ENCODE measurements at regions not wholly inside any gene's neighbourhood (a gene's known extent, or its start where the extent isn't known, plus 50 kb on each side); places are given as distances from the start of the nearest gene placed in this dataset.
"Not testable (repeated sequence)": the region's sequence is repeated elsewhere in the genome, so short reads cannot be mapped to it uniquely, and the experiment has no call there.

DNA sequence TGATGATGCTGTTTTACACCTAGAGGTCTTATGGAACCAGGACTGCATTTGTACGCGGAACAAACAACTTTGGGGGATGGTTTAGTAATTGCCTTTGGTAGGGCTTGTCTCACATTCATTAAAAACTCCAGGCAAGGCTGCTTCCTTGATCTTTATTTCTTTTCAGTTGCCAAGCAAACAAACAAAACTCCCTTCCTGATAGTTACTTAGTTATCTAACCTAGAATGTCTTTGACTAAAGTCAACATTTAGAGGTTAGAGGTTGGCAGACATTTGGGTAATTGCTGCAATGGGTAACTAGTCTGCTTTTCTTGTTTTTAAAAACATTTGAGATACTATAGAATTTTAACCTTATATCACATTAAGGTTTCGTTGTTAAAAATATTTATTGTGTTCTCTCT, 500.9 kb upstream of the PTBP2 start:
- ATAC-seq, result no peak
- intact Hi-C loops (cut with DNase I; ENCODE audit: low total_unique reads), result no loop called here
- in situ Hi-C loops (cut with MboI; ENCODE audit: low sequenced_read_pairs in 4 of 4), result no loop called here

DNA sequence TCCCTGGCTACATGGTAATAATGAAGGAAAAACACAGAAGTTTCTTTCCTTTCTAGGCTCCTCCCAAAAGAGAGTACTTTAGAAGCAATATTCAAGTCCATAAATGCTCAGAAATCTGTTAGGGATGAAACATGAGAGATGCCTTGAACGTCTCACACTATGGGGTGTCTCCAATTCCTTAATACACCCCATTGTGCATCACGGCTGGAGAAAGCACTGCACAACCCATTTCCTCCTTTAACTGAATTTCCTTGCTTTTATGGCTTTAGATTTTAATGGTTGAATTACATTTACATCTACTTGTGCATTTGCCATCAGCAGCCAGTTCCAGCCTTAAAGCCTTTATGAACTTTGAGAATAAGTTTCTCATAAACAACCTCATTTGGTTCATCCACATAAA, 498.9 kb upstream of the PTBP2 start:
- Histone ChIP-seq H3K4me1 (no peaks in the 10 kb centered on the region), H3K27me3 (no peaks in the 10 kb centered on the region), H3K9me3 (no peaks in the 10 kb centered on the region), H3K4me3 (no peak overlapping the region), H3K27ac (no peak overlapping the region), H3K36me3 (no peaks in the 10 kb centered on the region)
- intact Hi-C loops (cut with DNase I; ENCODE audit: low total_unique reads) (no loop called here), in situ Hi-C loops (cut with MboI; ENCODE audit: low sequenced_read_pairs in 4 of 4) (no loop called here)
- ATAC-seq (no peak), DNase-seq (no peak)
- no peak for TF ChIP-seq POLR2A (IDR thresholded peaks at IDR 0.05)
- TF ChIP-seq, protein P1, sequence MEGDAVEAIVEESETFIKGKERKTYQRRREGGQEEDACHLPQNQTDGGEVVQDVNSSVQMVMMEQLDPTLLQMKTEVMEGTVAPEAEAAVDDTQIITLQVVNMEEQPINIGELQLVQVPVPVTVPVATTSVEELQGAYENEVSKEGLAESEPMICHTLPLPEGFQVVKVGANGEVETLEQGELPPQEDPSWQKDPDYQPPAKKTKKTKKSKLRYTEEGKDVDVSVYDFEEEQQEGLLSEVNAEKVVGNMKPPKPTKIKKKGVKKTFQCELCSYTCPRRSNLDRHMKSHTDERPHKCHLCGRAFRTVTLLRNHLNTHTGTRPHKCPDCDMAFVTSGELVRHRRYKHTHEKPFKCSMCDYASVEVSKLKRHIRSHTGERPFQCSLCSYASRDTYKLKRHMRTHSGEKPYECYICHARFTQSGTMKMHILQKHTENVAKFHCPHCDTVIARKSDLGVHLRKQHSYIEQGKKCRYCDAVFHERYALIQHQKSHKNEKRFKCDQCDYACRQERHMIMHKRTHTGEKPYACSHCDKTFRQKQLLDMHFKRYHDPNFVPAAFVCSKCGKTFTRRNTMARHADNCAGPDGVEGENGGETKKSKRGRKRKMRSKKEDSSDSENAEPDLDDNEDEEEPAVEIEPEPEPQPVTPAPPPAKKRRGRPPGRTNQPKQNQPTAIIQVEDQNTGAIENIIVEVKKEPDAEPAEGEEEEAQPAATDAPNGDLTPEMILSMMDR (IDR thresholded peaks at IDR 0.05 in 4 of 5, conservative IDR thresholded peaks at IDR 0.05 in 1 of 5), result no peak

More for the DNA sequence above, 500.9 kb upstream of the PTBP2 start:
- Histone ChIP-seq H3K4me3 (no peak overlapping the region), H3K4me1 (no peaks in the 10 kb centered on the region), H3K27me3 (no peaks in the 10 kb centered on the region), H3K36me3 (no peaks in the 10 kb centered on the region), H3K9me3 (no peaks in the 10 kb centered on the region), H3K27ac (no peak overlapping the region)
- no peak for DNase-seq
- TF ChIP-seq, protein P1 (IDR thresholded peaks at IDR 0.05 in 4 of 5, conservative IDR thresholded peaks at IDR 0.05 in 1 of 5), result no peak
- no peak for TF ChIP-seq POLR2A (IDR thresholded peaks at IDR 0.05)

DNA sequence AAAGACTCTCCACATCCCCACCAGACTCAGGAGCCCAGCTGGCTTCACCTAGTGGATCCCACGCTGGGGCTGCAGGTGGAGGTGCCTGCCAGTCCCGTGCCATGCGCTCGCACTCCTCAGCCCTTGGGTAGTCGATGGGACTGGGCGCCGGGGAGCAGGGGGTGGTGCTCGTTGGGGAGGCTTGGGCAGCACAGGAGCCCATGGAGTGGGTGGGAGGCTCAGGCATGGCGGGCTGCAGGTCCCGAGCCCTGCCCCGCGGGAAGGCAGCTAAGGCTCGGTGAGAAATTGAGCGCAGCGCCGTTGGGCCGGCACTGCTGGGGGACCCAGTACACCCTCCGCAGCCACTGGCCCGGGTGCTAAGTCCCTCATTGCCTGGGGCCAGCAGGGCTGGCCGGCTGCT, 497.4 kb upstream of the PTBP2 start:
- H3K9me3 ChIP-seq; H3K4me3 ChIP-seq; ATAC-seq; H3K27me3 ChIP-seq; DNase-seq; in situ Hi-C loops (cut with MboI; ENCODE audit: low sequenced_read_pairs in 4 of 4); H3K27ac ChIP-seq; H3K36me3 ChIP-seq; intact Hi-C loops (cut with DNase I; ENCODE audit: low total_unique reads); H3K4me1 ChIP-seq: not testable (repeated sequence)

DNA sequence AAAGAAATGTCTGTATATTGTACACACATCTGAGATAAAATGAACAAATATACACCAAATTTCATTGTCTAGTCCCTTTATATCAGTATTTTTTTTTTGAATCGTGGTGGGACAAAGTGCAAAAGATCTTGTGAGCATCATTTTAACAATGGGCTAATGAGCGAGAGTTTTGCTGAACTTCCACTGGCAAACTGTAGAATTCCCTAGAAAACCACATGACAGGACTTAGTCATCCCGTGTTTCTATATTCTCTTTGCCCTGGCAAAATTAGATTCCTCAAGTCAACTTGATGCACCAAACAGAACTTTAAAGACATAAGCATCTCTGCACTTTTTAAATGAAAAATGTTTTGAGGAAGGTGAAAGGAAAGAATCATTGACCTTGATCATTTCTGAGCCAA, 488.2 kb upstream of the PTBP2 start:
- DNase-seq (no peak), ATAC-seq (no peak)
- intact Hi-C loops (cut with DNase I; ENCODE audit: low total_unique reads) (loop anchor here (10.0 kb wide), 1 partner anchor 521 kb away; no protein-coding TSS in a partner anchor), in situ Hi-C loops (cut with MboI; ENCODE audit: low sequenced_read_pairs in 4 of 4) (no loop called here)
- Histone ChIP-seq H3K9me3 (no peaks in the 10 kb centered on the region), H3K27ac (no peak overlapping the region), H3K4me1 (no peaks in the 10 kb centered on the region), H3K4me3 (no peak overlapping the region), H3K27me3 (no peaks in the 10 kb centered on the region), H3K36me3 (no peaks in the 10 kb centered on the region)
- TF ChIP-seq POLR2A (IDR thresholded peaks at IDR 0.05), result no peak
- TF ChIP-seq, protein P1 (IDR thresholded peaks at IDR 0.05 in 4 of 5, conservative IDR thresholded peaks at IDR 0.05 in 1 of 5), result no peak

DNA sequence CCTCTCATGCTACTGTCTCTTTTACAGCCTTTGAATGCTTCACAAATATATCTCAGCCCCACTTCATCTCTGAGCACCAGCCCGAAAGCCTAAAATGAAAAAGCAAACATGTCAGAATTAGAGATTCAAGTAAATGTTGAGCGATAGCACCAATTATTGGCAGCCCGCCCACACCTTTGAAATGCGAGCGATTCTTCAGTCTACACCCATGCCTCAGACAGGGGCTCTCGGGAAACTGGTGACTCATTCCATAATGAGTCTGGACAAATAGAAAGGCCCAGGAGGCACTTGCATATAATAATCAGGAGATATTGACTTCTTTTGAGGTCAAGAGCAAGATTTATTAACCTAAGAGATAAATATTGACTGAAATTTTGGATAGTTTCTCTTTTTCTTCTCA, 487.3 kb upstream of the PTBP2 start:
- no peak overlapping the region for H3K27ac ChIP-seq
- H3K36me3 ChIP-seq, result no peaks in the 10 kb centered on the region
- DNase-seq (peak in 1 of 2 donors; percentile 17), ATAC-seq (no peak)
- H3K4me1 ChIP-seq, result no peaks in the 10 kb centered on the region
- no peaks in the 10 kb centered on the region for H3K27me3 ChIP-seq
- in situ Hi-C loops (cut with MboI; ENCODE audit: low sequenced_read_pairs in 4 of 4) (no loop called here), intact Hi-C loops (cut with DNase I; ENCODE audit: low total_unique reads) (loop anchor here (10.0 kb wide), 1 partner anchor 521 kb away; no protein-coding TSS in a partner anchor)
- no peak overlapping the region for H3K4me3 ChIP-seq
- no peak for TF ChIP-seq POLR2A (IDR thresholded peaks at IDR 0.05)
- TF ChIP-seq, protein P1 (IDR thresholded peaks at IDR 0.05 in 4 of 5, conservative IDR thresholded peaks at IDR 0.05 in 1 of 5), result no peak
- H3K9me3 ChIP-seq, result no peaks in the 10 kb centered on the region

All from gastrocnemius medialis (tissue), 4 donors.